GM12873 (cell line): ENCODE measurements at regions not wholly inside any gene's neighbourhood (a gene's known extent, or its start where the extent isn't known, plus 50 kb on each side); places are given as distances from the start of the nearest gene placed in this dataset.

Experiments
- CTCF ChIP-seq: IDR thresholded peaks from 2 replicates; pipeline ENCODE4 v1.5.1; 2012; ENCODE audit warnings: low read depth, mild to moderate bottlenecking, moderate library complexity, low read length, control low read depth; ENCODE audit not compliant: insufficient read depth; ENCODE audit errors: missing control alignments

DNA sequence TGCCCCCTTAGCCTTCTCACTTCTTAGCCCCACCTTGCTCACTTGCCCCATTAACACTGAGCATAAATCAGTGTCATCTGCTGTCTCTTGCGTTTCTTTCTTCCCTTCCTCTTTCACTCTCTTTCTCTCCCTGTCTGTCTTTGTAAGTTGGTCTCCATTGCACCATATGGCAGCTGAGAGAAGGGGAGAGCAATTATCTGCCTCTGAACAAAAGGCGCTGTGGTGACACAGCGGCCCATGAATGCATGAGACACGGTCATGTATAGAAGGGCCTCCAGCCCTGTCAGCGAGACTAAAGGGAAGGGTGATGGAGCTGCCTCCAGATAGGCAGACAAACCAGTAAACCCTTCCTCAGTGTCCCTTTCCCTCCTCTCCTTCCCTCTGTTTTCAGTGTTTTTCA is 88.8 kb upstream of the PCDH18 start:
- no peak for TF ChIP-seq CTCF

DNA sequence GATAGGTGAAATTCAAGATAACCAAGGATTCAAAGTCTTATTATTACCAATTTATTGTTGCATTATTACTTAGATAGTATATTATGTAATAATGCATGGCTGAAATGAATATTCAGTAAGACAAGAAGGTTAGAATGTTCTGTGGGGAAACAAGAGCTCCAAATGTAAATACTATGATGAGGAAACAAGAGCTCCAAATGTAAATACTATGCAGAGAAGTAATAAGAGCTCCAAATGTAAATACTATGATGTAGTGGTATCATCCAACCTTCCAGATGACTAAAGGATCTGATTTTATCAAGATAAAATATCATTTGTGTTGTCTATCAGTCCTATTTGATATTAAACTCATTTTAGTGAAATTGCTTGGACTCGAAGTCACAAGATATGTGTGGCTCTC is 82.2 kb upstream of the PCDH18 start:
- TF ChIP-seq CTCF: no peak

GRCh38 chr4:137611998-137612700 is 79.9 kb upstream of the PCDH18 start:
- no peak for TF ChIP-seq CTCF

DNA sequence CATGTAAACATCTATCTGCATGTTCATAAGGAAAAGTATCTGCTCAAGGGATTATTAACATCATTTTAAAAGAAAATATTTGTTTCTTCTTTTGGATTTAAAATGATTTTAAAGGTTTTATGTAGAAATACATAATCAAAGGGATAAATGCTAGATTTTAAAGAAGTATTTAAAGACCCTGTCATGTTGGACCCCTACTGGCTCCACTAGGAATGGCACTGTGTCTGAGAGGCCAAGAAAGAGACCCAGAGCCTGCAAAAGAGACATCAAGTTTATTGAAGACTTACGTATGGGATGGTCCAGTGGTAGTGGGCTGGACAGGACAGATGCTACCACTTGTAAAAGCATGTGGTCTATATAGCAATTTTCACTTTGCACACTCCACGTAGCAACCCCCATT is 78.7 kb upstream of the PCDH18 start:
- peak; percentile 42 for TF ChIP-seq CTCF

DNA sequence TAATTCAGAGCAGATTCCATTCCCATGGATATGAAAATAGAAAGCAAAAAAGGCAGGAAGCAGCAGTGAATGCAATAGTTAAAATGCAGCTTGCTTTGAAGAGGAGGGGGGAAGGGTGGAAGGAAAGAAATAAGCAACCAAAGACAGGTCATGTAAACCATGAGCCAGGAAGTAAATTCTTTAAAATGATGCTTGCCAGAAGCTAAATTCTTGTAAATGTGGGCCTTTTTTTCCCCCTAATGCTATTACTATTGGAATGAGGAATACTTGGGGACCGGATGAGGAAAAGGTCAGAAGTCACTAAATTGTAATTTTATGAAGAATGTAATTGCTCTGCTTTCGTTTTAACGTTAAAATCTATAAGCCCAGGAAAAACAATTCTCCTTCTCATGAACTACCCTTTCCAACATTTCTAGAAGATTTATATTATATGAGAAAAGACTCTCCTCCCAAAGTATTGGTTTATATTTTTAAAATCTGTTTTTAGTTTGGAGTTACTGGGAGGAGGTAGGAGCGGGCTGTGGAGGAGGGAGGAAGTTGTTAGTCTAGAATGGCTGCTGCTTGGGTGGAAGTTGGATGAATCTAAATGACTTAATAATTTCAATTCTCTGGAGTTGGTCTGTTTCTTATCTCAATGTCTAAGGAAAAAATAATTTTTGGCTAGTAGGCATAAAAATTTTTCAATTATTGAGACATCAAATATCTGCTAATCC is 77.6 kb upstream of the PCDH18 start:
- no peak for TF ChIP-seq CTCF

GRCh38 chr4:137608085-137608484 is 75.8 kb upstream of the PCDH18 start:
- TF ChIP-seq CTCF: no peak

DNA sequence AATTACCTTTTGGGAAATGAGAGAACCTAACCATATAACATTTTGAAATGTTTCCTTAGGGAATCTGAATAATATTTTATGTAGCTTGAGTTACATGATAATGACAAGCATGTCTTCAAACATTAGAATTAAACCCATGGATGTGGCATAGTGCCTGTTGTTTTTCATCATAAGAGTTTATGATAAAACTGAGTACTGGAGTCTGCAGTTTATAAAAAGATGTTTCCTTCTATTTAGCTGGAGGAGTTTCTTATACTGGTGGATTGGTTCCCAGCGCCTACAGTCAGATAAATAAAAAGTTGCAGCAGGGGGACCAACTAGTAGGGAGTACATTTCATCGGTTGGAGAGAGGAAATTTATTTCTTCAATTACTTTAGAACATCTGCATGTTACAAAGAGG is 70.1 kb upstream of the PCDH18 start:
- no peak for TF ChIP-seq CTCF
